ENCODE measurements at regions not wholly inside any gene's neighbourhood (a gene's known extent, or its start where the extent isn't known, plus 50 kb on each side); places are given as distances from the start of the nearest gene placed in this dataset.
A peak's percentile ranks its signal among the peaks of the same experiment; 100 is the strongest.

- intact Hi-C loops (cut with DNase I), result no loop called here
- H3K27ac ChIP-seq, result peak overlapping the region; percentile 83
- no peaks in the 10 kb centered on the region for H3K9me3 ChIP-seq
- no peak for DNase-seq (ENCODE audit: extremely low spot score in 2 of 2)
- H3K36me3 ChIP-seq, result no peaks in the 10 kb centered on the region
- peaks cover 18% of the 10 kb centered on the region for H3K4me1 ChIP-seq
- no peak overlapping the region for H3K4me3 ChIP-seq
- H3K27me3 ChIP-seq, result no peaks in the 10 kb centered on the region
- no peak for TF ChIP-seq POLR2A (IDR thresholded peaks at IDR 0.05)
These were observed 221.8 kb upstream of the SOX4 start for GRCh38 chr6:21371676-21372171.

GRCh38 chr6:21375151-21376116, 218.1 kb upstream of the SOX4 start:
- TF ChIP-seq CTCF (IDR thresholded peaks at IDR 0.05), result no peak
- no peak for TF ChIP-seq POLR2A (IDR thresholded peaks at IDR 0.05)
- TF ChIP-seq POLR2AphosphoS5 (IDR thresholded peaks at IDR 0.05; ENCODE audit: insufficient read depth in 1 of 2, low read depth in 1 of 2), result no peak
- Histone ChIP-seq H3K36me3 (no peaks in the 10 kb centered on the region), H3K9me3 (no peaks in the 10 kb centered on the region), H3K27ac (no peak overlapping the region), H3K4me1 (peaks cover 18% of the 10 kb centered on the region), H3K4me3 (no peak overlapping the region), H3K27me3 (no peaks in the 10 kb centered on the region)
- no peak for DNase-seq (ENCODE audit: extremely low spot score in 2 of 2)
- intact Hi-C loops (cut with DNase I), result no loop called here

- Histone ChIP-seq H3K36me3 (no peaks in the 10 kb centered on the region), H3K9me3 (no peaks in the 10 kb centered on the region), H3K4me3 (no peak overlapping the region), H3K4me1 (peaks cover 1% of the 10 kb centered on the region), H3K27ac (no peak overlapping the region), H3K27me3 (no peaks in the 10 kb centered on the region)
- no peak for TF ChIP-seq POLR2A (IDR thresholded peaks at IDR 0.05)
- TF ChIP-seq CTCF (IDR thresholded peaks at IDR 0.05), result no peak
- TF ChIP-seq POLR2AphosphoS5 (IDR thresholded peaks at IDR 0.05; ENCODE audit: insufficient read depth in 1 of 2, low read depth in 1 of 2), result no peak
- DNase-seq (ENCODE audit: extremely low spot score in 2 of 2), result no peak
- intact Hi-C loops (cut with DNase I), result no loop called here
These were observed 216.2 kb upstream of the SOX4 start for GRCh38 chr6:21377356-21377755.

GRCh38 chr6:21381331-21381963, 212.1 kb upstream of the SOX4 start:
- peaks cover 6% of the 10 kb centered on the region for H3K4me1 ChIP-seq
- H3K36me3 ChIP-seq, result no peaks in the 10 kb centered on the region
- H3K9me3 ChIP-seq, result no peaks in the 10 kb centered on the region
- H3K27me3 ChIP-seq, result no peaks in the 10 kb centered on the region
- intact Hi-C loops (cut with DNase I), result no loop called here
- no peak overlapping the region for H3K27ac ChIP-seq
- TF ChIP-seq POLR2A (IDR thresholded peaks at IDR 0.05), result no peak
- TF ChIP-seq POLR2AphosphoS5 (IDR thresholded peaks at IDR 0.05; ENCODE audit: insufficient read depth in 1 of 2, low read depth in 1 of 2), result no peak
- no peak for TF ChIP-seq CTCF (IDR thresholded peaks at IDR 0.05)
- no peak overlapping the region for H3K4me3 ChIP-seq
- no peak for DNase-seq (ENCODE audit: extremely low spot score in 2 of 2)

GRCh38 chr6:21382821-21383449, 210.6 kb upstream of the SOX4 start:
- TF ChIP-seq POLR2AphosphoS5 (IDR thresholded peaks at IDR 0.05; ENCODE audit: insufficient read depth in 1 of 2, low read depth in 1 of 2) (no peak), CTCF (IDR thresholded peaks at IDR 0.05) (no peak), POLR2A (IDR thresholded peaks at IDR 0.05) (no peak)
- H3K27ac ChIP-seq, result no peak overlapping the region

More at GRCh38 chr6:21382821-21383449, 210.6 kb upstream of the SOX4 start:
- DNase-seq (ENCODE audit: extremely low spot score in 2 of 2), result no peak
- H3K9me3 ChIP-seq, result no peaks in the 10 kb centered on the region
- peaks cover 6% of the 10 kb centered on the region for H3K4me1 ChIP-seq
- intact Hi-C loops (cut with DNase I), result no loop called here
- no peaks in the 10 kb centered on the region for H3K27me3 ChIP-seq
- H3K36me3 ChIP-seq, result no peaks in the 10 kb centered on the region
- H3K4me3 ChIP-seq, result no peak overlapping the region
